GM19025 (cell line): ENCODE measurements at regions not wholly inside any gene's neighbourhood (a gene's known extent, or its start where the extent isn't known, plus 50 kb on each side); places are given as distances from the start of the nearest gene placed in this dataset.

Source experiments
- ATAC-seq: cut with Tn5 transposase; IDR thresholded peaks from one replicate; pipeline ENCODE4 v1.9.1; 2021; ENCODE audit warnings: mild to moderate bottlenecking, low read depth, moderate library complexity; ENCODE audit not compliant: unreplicated experiment

- no peak for ATAC-seq
These were observed 324.9 kb upstream of the SNX7 start for GRCh38 chr1:98336472-98337083.

- no peak for ATAC-seq
These were observed 327.6 kb upstream of the SNX7 start for GRCh38 chr1:98333936-98334335.

GRCh38 chr1:98333406-98333805 is 328.1 kb upstream of the SNX7 start:
- ATAC-seq, result no peak

- ATAC-seq, result no peak
These were observed 329.7 kb upstream of the SNX7 start for GRCh38 chr1:98331718-98332311.

- ATAC-seq, result no peak
These were observed 330.3 kb upstream of the SNX7 start for GRCh38 chr1:98331243-98331642.

- no peak for ATAC-seq
These were observed 331.3 kb upstream of the SNX7 start for GRCh38 chr1:98330224-98330623.

GRCh38 chr1:98328855-98329254 is 332.7 kb upstream of the SNX7 start:
- no peak for ATAC-seq

GRCh38 chr1:98327220-98327861 is 334.2 kb upstream of the SNX7 start:
- no peak for ATAC-seq

- no peak for ATAC-seq
These were observed 335.7 kb upstream of the SNX7 start for GRCh38 chr1:98325646-98326440.

- ATAC-seq, result no peak
These were observed 337.6 kb upstream of the SNX7 start for GRCh38 chr1:98323906-98324358.

GRCh38 chr1:98323388-98323787 is 338.1 kb upstream of the SNX7 start:
- ATAC-seq, result no peak

GRCh38 chr1:98322966-98323365 is 338.6 kb upstream of the SNX7 start:
- ATAC-seq, result no peak

- no peak for ATAC-seq
These were observed 339.4 kb upstream of the SNX7 start for GRCh38 chr1:98322086-98322485.

- ATAC-seq, result no peak
These were observed 340.3 kb upstream of the SNX7 start for GRCh38 chr1:98321191-98321590.

GRCh38 chr1:98316286-98316905 is 345.1 kb upstream of the SNX7 start:
- ATAC-seq, result no peak

GRCh38 chr1:98315309-98315708 is 346.2 kb upstream of the SNX7 start:
- no peak for ATAC-seq

- ATAC-seq, result no peak
These were observed 346.9 kb upstream of the SNX7 start for GRCh38 chr1:98314601-98315000.

GRCh38 chr1:98306517-98307089 is 354.9 kb upstream of the SNX7 start:
- no peak for ATAC-seq

- ATAC-seq, result no peak
These were observed 356.2 kb upstream of the SNX7 start for GRCh38 chr1:98305362-98305761.

- ATAC-seq, result no peak
These were observed 356.6 kb upstream of the SNX7 start for GRCh38 chr1:98304888-98305287.
